Aorta (tissue), 5 donors: ENCODE measurements at regions not wholly inside any gene's neighbourhood (a gene's known extent, or its start where the extent isn't known, plus 50 kb on each side); places are given as distances from the start of the nearest gene placed in this dataset.

Source experiments
- ATAC-seq: fragments of 200-7000 bp; cut with Tn5 transposase; one replicate; pipeline ENCODE4 v1.9.1; 2022; ENCODE audit warnings: moderate library complexity; ENCODE audit not compliant: low FRiP score
- DNase-seq, 2 donors: peaks; one replicate each; pipeline ENCODE4 v3.0.0-alpha.2; 2020
- H3K27ac ChIP-seq, 2 donors: one replicate each; pipeline ENCODE4 v1.5.1; 2013; ENCODE audit warnings: low read length in 2 of 2, mild to moderate bottlenecking in 2 of 2, moderate library complexity in 2 of 2, control low read depth in 1 of 2, inconsistent platforms in 1 of 2, low read depth in 1 of 2
- H3K27me3 ChIP-seq, 2 donors: one replicate each; pipeline ENCODE4 v1.6.1; 2013; ENCODE audit warnings: control low read depth in 1 of 2, low read length in 1 of 2, mild to moderate bottlenecking in 1 of 2, moderate library complexity in 1 of 2; ENCODE audit not compliant: insufficient read depth in 2 of 2, control insufficient read depth in 1 of 2
- H3K36me3 ChIP-seq, 2 donors: one replicate each; pipeline ENCODE4 v1.6.1; 2013; ENCODE audit warnings: control low read depth in 1 of 2, low read length in 1 of 2, mild to moderate bottlenecking in 1 of 2; ENCODE audit not compliant: insufficient read depth in 2 of 2, control insufficient read depth in 1 of 2
- H3K4me1 ChIP-seq, 2 donors: one replicate each; pipeline ENCODE4 v1.6.1; 2013; ENCODE audit warnings: low read length in 2 of 2, control low read depth in 1 of 2, mild to moderate bottlenecking in 1 of 2, moderate library complexity in 1 of 2; ENCODE audit not compliant: insufficient read depth in 2 of 2, control insufficient read depth in 1 of 2
- H3K4me3 ChIP-seq, 2 donors: one replicate each; pipeline ENCODE4 v1.5.1; 2013; ENCODE audit warnings: low read length in 2 of 2, control low read depth in 1 of 2, mild to moderate bottlenecking in 1 of 2
- H3K9me3 ChIP-seq: one replicate; pipeline ENCODE4 v1.6.1; 2013; ENCODE audit warnings: mild to moderate bottlenecking, low read length; ENCODE audit not compliant: control insufficient read depth
- WGBS, 2 donors: extraction: QIAGEN DNeasy Blood & Tissue Kit; methylation state at CpG; one replicate each; pipeline ENCODE4 v1.1.7; 2013; 5-methylcytosine and 5-hydroxymethylcytosine counted together
- intact Hi-C, 2 donors: fragments of 100-400 bp; cut with DNase I; formaldehyde crosslinking; loops; one replicate each; pipeline versions ENCODE4 v1.14.2 to v1.15.0; 2022
- donor health status: healthy with polysubstance abuse.
- donor health status: Bipolar disorder and iron deficiency.
- donor health status: DM: no; HTN: no; CAD: no.
- donor health status: DM: no; HTN: no; CAD: no.
- donor health status: DM: yes; HTN: yes; CAD: no.

DNA sequence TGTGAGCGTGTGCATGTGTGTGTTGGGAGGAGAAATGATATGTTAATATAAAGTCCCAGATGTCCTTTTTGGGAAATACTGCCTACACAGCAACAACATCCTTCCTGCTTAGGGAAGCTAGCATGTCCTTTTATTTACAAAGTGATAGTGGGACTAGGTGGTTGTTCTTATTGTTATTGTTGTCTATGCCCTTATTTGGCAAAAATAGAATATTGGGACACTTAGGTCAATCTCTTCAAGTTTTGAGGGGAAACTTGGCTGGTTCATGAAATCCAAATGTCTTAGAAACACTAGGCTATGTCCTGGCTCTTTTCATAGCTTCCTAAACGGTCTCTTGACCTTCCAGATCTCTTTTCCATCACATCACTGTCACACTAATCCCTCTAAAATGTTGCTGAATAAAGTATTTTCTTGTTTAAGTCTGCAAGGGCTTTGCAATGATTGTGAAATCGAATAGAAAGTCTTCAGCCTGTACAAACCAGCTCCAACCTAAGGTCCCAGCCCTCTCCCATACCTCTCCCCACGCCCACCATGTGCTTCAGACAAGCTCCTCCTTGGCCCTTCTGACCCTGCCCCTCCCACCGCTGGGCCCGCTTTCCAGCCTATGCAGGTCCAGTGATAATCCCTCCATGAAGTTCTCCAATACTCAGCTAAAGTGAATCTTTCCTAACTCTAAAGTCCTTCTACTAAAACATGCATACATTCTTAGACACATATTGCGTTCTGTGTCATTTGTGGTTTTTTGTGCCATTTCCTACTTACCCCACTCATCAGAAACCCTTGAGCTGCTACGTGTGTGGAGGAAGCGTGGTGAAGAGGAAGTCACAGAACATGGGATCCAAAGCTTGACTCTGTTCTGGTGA, 205.1 kb downstream of the LY86 start:
- Histone ChIP-seq H3K27me3 (no peaks in the 10 kb centered on the region), H3K4me1 (no peaks in the 10 kb centered on the region), H3K36me3 (no peaks in the 10 kb centered on the region), H3K4me3 (no peak overlapping the region), H3K9me3 (no peaks in the 10 kb centered on the region), H3K27ac (no peak overlapping the region)
- no peak for DNase-seq
- WGBS, 2 donors: 79 to 80% methylated on average over 9 of the region's 9 CpGs
- intact Hi-C loops: no loop called here
- no peak for ATAC-seq

GRCh38 chr6:6795393-6795792, 206.9 kb downstream of the LY86 start:
- no peaks in the 10 kb centered on the region for H3K4me1 ChIP-seq
- H3K27ac ChIP-seq: no peak overlapping the region
- no peak for DNase-seq
- ATAC-seq: no peak
- intact Hi-C loops: no loop called here
- no peaks in the 10 kb centered on the region for H3K36me3 ChIP-seq
- no peak overlapping the region for H3K4me3 ChIP-seq
- 89 to 91% methylated on average over 4 of the region's 4 CpGs for WGBS, 2 donors
- no peaks in the 10 kb centered on the region for H3K27me3 ChIP-seq
- H3K9me3 ChIP-seq: no peaks in the 10 kb centered on the region

GRCh38 chr6:6796818-6797217, 208.3 kb downstream of the LY86 start:
- Histone ChIP-seq H3K36me3 (no peaks in the 10 kb centered on the region), H3K9me3 (no peaks in the 10 kb centered on the region), H3K4me3 (no peak overlapping the region), H3K4me1 (no peaks in the 10 kb centered on the region), H3K27ac (no peak overlapping the region), H3K27me3 (no peaks in the 10 kb centered on the region)
- DNase-seq (no peak), ATAC-seq (no peak)
- intact Hi-C loops: no loop called here
- 91 to 94% methylated on average over 11 of the region's 11 CpGs for WGBS, 2 donors

DNA sequence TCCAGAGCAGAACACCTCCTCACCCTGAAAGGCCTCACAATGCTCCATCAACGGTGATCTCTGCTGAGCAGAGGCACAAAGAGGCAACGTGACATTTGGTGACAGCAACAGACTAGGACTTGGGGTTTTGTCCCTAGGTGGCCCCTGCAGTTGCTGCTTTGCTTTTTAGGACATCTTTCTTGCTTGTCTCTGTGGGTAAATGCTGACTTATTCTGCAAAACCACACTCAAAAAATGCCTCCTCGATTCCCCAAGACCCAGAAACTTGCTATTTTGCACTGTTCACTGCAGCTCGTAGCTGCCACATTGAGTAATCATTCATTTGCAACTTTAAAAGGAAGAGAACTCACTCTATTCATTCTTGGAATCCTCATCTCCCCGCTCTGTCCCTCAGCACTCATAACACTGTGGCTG, 209.9 kb downstream of the LY86 start:
- intact Hi-C loops: no loop called here
- DNase-seq (no peak), ATAC-seq (no peak)
- no peaks in the 10 kb centered on the region for H3K4me1 ChIP-seq
- 61 to 64% methylated on average over 5 of the region's 5 CpGs for WGBS, 2 donors
- H3K9me3 ChIP-seq: no peaks in the 10 kb centered on the region
- no peaks in the 10 kb centered on the region for H3K36me3 ChIP-seq
- no peak overlapping the region for H3K4me3 ChIP-seq
- H3K27ac ChIP-seq: no peak overlapping the region
- no peaks in the 10 kb centered on the region for H3K27me3 ChIP-seq

- H3K27ac ChIP-seq: no peak overlapping the region
- DNase-seq (no peak), ATAC-seq (no peak)
- H3K4me3 ChIP-seq: no peak overlapping the region
- H3K27me3 ChIP-seq: no peaks in the 10 kb centered on the region
- no peaks in the 10 kb centered on the region for H3K4me1 ChIP-seq
- 92 to 96% methylated on average over 6 of the region's 6 CpGs for WGBS, 2 donors
- H3K9me3 ChIP-seq: peaks cover 2% of the 10 kb centered on the region
- intact Hi-C loops: no loop called here
- no peaks in the 10 kb centered on the region for H3K36me3 ChIP-seq
Observed at GRCh38 chr6:6801005-6801335, 212.4 kb downstream of the LY86 start.

DNA sequence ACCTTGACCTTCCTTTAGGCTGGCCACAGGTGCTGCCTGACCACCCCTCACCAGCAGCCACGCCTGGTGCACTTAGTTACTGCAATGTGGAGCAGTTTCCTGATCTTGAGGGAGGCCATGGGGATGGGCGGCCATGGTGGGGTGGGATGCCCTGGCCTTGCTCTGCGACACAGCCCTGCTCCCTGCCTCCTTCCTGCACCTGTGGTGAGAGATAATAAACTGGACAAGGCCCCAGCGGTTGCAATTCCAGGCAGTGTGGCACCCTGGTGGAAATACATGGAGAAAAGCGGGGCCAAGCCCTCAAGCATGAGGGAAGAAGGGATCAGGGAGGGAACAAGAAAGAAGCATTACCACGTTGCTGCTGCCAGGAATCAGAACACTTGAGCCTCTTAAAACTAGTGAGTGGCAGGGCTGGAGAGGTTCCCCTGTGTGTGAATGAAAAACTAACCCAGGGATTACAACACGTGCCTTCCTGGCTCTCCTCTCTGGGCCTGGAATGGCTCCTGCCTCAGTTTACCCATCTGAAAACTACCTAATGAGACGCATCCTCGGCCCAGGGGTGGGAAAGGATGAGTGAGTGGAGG, 213.2 kb downstream of the LY86 start:
- no peak for ATAC-seq
- Histone ChIP-seq H3K27ac (no peak overlapping the region), H3K27me3 (no peaks in the 10 kb centered on the region), H3K4me3 (no peak overlapping the region), H3K36me3 (no peaks in the 10 kb centered on the region), H3K9me3 (peaks cover 2% of the 10 kb centered on the region), H3K4me1 (no peaks in the 10 kb centered on the region)
- intact Hi-C loops: no loop called here
- 81 to 89% methylated on average over 9 of the region's 9 CpGs for WGBS, 2 donors
- no peak for DNase-seq

DNA sequence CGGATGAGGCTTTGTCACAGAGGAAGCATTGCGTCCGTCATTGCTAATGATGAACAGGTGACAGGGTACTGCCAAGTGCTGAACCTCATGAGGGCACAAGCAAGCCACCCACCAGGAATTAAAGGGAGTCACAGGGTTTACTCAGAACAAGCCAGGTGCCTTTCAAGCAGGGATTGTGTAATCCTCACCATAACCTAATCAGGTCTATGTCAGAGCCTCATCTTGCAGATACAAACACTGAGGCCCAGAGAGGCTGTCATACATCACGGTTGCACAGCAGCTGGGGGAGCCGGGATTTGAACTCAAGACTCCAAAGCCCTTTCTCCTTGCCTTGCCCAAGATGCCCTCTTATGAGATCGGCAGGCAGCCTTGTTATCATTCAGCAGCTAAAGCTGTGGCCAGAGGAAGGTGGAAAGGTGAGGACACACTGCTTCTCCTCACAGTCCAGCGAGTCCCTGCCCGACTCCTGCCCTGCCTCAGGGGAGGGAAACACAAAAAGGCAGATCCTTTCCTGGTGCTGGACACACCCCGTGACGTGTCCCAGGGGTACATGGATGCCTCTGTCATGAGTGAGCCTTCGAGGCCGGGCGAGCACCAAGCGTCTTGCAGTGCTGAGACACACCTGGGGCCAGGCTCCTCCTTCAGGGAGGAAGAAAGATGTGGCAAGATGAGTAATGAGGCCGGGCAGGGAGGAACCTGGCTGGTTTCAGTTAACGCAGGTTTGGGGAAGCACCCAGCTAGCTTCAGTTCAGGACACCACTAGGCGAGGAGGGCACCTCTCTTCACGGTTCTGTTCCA, 214.9 kb downstream of the LY86 start:
- no peaks in the 10 kb centered on the region for H3K27me3 ChIP-seq
- DNase-seq (no peak), ATAC-seq (no peak)
- no peaks in the 10 kb centered on the region for H3K4me1 ChIP-seq
- intact Hi-C loops: no loop called here
- no peak overlapping the region for H3K27ac ChIP-seq
- no peaks in the 10 kb centered on the region for H3K36me3 ChIP-seq
- H3K9me3 ChIP-seq: peaks cover 2% of the 10 kb centered on the region
- H3K4me3 ChIP-seq: no peak overlapping the region
- WGBS, 2 donors: 81 to 82% methylated on average over 18 of the region's 18 CpGs

DNA sequence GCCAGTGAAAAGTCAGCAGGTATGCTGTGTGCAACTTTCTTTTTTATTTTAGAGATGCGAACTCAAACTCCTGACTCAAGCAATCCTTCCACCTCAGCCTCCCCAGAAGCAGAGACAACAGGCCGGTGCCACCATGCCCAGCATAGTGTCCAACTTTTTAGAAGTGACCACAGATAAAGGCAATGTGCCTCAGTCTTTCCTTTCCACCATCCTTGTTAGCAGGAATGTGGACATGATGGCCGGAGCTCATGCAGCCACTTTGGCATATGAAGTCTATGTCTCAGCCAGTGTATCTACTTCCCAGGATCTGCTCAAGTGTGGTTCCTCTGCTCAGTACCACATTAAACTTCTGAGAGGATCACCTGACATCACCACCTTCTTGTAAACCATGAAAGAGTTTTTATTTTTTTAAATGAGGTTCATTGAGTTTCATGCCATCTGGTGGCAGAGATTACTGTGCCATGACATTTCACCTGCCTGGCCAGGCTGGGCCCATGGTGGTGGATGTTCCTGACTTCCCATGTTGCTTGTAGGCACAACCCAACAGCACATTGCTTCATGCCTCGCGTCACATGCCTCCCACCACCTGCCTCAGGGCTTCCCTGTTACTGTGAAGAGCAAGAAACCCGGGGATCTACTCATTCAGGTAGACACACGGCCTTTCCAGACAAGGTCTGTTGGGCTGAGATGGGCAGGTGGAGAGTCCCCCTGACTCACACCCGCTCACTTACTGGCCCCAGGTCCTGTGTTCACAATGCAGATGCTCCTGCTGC, 216.5 kb downstream of the LY86 start:
- no peak for ATAC-seq
- Histone ChIP-seq H3K4me1 (no peaks in the 10 kb centered on the region), H3K27me3 (no peaks in the 10 kb centered on the region), H3K36me3 (no peaks in the 10 kb centered on the region), H3K27ac (no peak overlapping the region), H3K9me3 (peaks cover 2% of the 10 kb centered on the region), H3K4me3 (no peak overlapping the region)
- no peak for DNase-seq
- intact Hi-C loops: no loop called here
- 93 to 95% methylated on average over 8 of the region's 8 CpGs for WGBS, 2 donors
